IPS-11a (cell line): ENCODE measurements at regions not wholly inside any gene's neighbourhood (a gene's known extent, or its start where the extent isn't known, plus 50 kb on each side); places are given as distances from the start of the nearest gene placed in this dataset.
"Not testable (repeated sequence)": the region's sequence is repeated elsewhere in the genome, so short reads cannot be mapped to it uniquely, and the experiment has no call there.

Source experiments
- H3K4me3 ChIP-seq: one replicate; pipeline ENCODE4 v1.5.1; 2013; ENCODE audit warnings: low read depth, low read length, control low read depth

- H3K4me3 ChIP-seq, result no peak overlapping the region
Measured at GRCh38 chr7:109873296-109873695, 1217.6 kb upstream of the LRRN3 start.

DNA sequence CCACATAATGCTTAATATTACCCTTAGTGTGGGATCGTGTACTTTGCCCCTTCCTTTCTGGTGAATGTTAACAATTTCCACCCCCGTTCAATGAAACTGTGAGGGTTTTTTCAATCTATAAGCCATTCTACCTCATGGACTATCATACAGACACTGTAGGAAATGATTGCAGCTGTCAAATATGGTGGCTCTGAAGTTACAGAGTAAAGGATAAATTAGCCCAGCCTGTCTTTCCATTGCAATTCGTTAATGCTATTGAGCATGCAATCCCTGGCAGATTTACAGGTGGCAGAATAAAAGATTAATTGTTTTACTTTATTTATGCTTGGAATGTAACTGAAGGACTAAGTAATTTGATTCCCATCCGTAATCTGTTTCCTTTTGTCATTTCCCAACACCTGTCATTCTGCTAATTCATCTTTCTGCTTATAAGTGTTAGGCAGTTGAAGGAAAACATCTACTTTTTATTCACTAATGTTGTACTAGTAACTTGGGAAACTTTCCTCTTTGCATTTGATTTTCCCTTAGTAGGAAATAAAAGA, 1211.6 kb upstream of the LRRN3 start:
- H3K4me3 ChIP-seq, result no peak overlapping the region

DNA sequence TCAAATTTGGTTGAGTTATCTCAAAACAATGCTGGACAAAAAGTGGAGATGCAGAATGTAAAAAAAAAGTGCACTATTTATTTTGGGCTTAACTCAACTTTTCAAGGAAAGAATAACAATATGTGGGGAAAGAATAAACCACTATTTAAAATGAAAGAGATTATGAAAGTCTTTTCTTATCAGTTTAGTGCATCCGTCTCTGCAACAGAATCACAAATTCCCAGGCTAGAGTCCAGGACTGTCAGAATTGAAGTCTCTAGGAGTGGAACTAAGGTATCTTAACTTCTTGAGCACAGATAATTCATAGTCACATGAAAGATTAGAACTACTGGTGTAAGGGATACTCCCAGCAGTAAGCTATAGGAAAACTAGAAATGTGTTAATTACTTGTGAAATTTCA, 1200.3 kb upstream of the LRRN3 start:
- H3K4me3 ChIP-seq, result no peak overlapping the region

DNA sequence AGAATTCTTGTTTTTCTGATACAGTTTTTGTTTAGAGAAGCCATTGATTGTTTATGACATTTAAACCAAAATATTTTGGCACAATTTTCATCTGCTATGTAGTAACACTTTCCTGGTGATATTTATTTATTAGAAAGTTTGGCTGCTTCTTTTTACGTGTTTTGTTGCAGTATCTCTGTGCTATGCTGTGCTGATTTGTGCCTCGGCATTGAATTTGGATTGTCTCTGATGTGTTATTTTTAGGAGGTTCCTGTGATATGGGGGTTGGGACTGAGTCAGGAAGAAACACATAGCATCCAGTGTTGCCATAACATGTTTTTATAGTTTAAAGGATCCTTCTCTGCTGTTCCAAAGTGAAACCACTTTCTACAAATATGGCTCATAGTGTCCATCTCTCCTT, 1197.7 kb upstream of the LRRN3 start:
- H3K4me3 ChIP-seq, result no peak overlapping the region

GRCh38 chr7:109895536-109895935, 1195.4 kb upstream of the LRRN3 start:
- H3K4me3 ChIP-seq, result no peak overlapping the region

- no peak overlapping the region for H3K4me3 ChIP-seq
Measured at GRCh38 chr7:109901926-109902325, 1189.0 kb upstream of the LRRN3 start.

- not testable (repeated sequence) for H3K4me3 ChIP-seq
Measured at GRCh38 chr7:109905368-109906065, 1185.4 kb upstream of the LRRN3 start.

- H3K4me3 ChIP-seq, result no peak overlapping the region
Measured at GRCh38 chr7:109915670-109916069, 1175.3 kb upstream of the LRRN3 start.

GRCh38 chr7:109926738-109927137, 1164.2 kb upstream of the LRRN3 start:
- no peak overlapping the region for H3K4me3 ChIP-seq

GRCh38 chr7:109930049-109930448, 1160.9 kb upstream of the LRRN3 start:
- no peak overlapping the region for H3K4me3 ChIP-seq

DNA sequence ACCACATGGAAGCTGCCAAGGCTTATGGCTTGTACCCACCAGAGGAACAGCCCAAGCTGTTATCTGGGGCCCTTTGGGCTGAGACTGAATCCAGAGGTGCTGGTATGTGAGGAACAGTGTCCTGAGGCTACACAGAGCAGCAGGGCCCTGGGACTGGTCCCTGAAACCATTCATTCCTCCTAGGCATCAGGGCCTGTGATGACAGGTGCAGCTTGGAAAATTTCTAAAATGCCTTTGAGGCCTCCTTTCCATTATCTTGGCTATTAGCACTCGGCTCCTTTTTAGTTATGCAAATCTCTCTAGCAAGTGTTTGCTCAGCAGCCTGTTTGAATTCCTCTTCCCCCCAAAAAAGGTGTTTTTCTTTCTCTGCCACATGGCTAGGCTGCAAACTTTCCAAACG, 1151.7 kb upstream of the LRRN3 start:
- H3K4me3 ChIP-seq, result no peak overlapping the region

- no peak overlapping the region for H3K4me3 ChIP-seq
Measured at GRCh38 chr7:109945820-109946518, 1145.0 kb upstream of the LRRN3 start.

- H3K4me3 ChIP-seq, result no peak overlapping the region
Measured at GRCh38 chr7:109950256-109950655, 1140.7 kb upstream of the LRRN3 start.

- no peak overlapping the region for H3K4me3 ChIP-seq
Measured at GRCh38 chr7:109950821-109951564, 1139.9 kb upstream of the LRRN3 start.

DNA sequence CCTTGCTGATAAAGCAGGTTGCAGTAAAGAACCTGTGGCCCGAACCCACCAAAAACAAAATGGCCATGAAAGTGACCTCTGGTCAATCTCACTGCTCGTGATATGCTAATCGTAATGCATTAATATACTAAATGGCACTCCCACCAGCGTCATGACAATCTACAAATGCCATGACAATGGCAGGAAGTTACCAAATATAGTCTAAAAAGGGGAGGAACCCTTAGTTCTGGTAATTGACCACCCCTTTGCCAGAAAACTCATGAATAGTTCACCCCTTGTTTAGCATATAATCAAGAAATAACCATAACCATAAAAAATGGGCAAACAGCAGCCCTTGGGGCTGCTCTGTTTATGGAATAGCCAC, 1139.4 kb upstream of the LRRN3 start:
- no peak overlapping the region for H3K4me3 ChIP-seq

DNA sequence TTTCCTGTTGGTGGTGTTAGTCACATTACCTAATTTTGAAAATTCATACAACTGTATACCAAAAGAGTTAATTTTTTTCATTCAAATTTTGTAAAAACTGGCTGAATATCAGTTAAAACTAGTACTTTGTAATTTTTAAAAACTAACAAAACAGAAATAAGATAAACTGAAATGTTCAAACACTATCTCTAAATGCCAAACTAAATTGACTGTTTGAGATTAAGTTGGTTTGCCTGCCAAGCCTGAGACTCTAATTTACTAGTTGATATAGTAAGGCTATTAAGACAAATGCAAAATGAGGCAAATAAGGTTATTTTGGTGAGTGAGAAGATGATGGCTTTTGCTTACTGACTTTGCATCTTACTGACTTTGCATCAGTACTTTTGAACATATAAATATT, 1134.9 kb upstream of the LRRN3 start:
- H3K4me3 ChIP-seq, result no peak overlapping the region

DNA sequence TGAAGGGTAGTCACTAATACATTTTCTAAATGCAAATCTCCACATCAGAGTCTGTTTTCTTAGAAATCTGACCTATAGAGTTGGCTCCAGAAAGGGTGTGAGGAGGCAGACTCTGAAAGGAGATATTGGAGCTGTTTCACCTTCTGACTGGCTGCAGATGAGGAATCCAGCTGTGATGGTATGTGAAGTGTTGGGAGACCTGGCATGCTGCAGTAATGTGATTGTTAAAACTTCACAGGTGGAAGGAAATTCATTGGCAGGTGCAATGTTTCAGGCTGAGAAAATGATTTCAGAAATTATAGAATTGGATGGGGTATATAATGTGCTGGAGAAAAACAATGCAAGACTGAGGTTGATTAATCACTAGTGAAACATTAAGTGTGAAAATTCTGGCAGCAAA, 1134.0 kb upstream of the LRRN3 start:
- H3K4me3 ChIP-seq, result no peak overlapping the region

DNA sequence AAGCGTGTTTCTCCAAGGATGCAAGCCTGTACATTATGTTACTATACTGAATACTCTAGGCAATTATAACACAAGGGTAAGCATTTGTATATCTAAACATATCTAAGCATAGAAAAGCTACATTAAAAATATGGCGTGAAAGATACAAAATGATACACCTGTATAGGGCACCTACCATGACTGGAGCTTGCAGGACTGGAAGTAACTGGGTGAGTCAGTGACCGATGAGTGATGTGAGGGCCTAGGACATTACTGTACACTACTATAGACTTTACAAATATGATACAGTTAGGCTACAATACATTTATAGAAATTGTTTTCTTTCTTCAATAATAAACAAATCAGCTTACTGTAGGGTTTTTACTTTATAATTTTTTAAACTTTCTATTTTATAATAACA, 1127.2 kb upstream of the LRRN3 start:
- H3K4me3 ChIP-seq, result no peak overlapping the region

DNA sequence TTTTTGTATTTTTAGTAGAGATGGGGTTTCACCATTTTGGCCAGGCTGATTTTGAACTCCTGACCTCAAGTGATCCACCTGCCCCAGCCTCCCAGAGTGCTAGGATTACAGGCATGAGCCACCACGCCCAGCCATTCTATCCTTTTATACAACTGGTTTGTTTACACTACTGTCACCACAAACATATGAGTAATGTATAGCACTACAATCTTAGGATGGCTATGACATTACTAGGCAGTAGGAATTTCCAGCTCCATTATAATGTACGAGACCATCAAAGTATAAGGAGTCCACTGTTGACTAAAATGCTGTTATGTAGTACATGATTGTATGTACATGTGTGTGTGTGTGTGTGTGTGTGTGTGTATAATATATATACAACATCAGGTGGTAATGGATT, 1126.1 kb upstream of the LRRN3 start:
- H3K4me3 ChIP-seq, result no peak overlapping the region

DNA sequence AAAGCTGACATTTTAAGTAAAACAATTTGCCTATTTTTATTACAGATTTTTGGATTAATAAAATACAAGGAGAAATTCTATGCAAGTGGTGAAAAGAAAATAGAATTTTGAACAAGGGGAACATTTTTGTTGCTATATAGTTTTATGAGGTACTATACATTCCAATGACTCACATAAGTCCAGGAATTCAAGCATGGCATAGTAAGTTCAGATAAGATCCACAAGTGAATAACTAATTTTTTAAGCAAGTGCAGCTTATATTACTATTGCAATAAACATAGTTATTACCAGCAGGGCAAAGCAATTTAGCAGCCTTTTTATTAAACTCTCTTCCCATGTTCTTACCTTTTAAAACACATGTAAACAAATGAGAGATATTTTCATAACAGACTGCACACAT, 1123.5 kb upstream of the LRRN3 start:
- no peak overlapping the region for H3K4me3 ChIP-seq

GRCh38 chr7:109983618-109984017, 1107.3 kb upstream of the LRRN3 start:
- H3K4me3 ChIP-seq, result no peak overlapping the region

- H3K4me3 ChIP-seq, result no peak overlapping the region
Measured at GRCh38 chr7:109984729-109985128, 1106.2 kb upstream of the LRRN3 start.
